GM10266 (cell line): ENCODE measurements at regions not wholly inside any gene's neighbourhood (a gene's known extent, or its start where the extent isn't known, plus 50 kb on each side); places are given as distances from the start of the nearest gene placed in this dataset.
"Not testable (repeated sequence)": the region's sequence is repeated elsewhere in the genome, so short reads cannot be mapped to it uniquely, and the experiment has no call there.

Experiments used
- DNase-seq: peaks from one replicate; pipeline ENCODE4 v3.0.0; 2012; ENCODE audit errors: extremely low spot score
- TF ChIP-seq, protein P1 (sequence below): IDR thresholded peaks from 2 replicates; pipeline ENCODE4 v1.5.1; 2012; ENCODE audit warnings: mild to moderate bottlenecking, low read depth; ENCODE audit not compliant: control insufficient read depth, insufficient read depth; ENCODE audit errors: missing control alignments

DNA sequence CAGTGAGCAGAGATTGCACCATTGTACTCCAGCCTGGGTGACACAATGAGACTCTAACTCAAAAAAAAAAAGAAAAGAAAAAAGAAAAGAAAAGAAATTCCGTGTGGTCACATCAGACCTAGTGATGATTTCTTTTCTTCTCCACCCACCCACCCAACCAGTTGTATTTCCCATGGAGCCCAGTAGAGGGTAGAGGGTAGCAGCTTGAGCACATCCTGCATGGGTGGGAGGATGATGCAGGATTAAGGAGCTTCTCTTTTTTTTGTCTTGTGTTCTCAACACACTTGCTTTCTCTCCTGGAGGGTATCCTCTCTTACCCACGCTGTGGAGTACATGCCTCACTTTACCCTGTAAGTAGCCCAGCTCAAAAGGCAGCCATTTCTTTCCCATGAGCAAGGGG is 118.6 kb upstream of the CARD11 start:
- DNase-seq = no peak
- TF ChIP-seq, protein P1, sequence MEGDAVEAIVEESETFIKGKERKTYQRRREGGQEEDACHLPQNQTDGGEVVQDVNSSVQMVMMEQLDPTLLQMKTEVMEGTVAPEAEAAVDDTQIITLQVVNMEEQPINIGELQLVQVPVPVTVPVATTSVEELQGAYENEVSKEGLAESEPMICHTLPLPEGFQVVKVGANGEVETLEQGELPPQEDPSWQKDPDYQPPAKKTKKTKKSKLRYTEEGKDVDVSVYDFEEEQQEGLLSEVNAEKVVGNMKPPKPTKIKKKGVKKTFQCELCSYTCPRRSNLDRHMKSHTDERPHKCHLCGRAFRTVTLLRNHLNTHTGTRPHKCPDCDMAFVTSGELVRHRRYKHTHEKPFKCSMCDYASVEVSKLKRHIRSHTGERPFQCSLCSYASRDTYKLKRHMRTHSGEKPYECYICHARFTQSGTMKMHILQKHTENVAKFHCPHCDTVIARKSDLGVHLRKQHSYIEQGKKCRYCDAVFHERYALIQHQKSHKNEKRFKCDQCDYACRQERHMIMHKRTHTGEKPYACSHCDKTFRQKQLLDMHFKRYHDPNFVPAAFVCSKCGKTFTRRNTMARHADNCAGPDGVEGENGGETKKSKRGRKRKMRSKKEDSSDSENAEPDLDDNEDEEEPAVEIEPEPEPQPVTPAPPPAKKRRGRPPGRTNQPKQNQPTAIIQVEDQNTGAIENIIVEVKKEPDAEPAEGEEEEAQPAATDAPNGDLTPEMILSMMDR = no peak

DNA sequence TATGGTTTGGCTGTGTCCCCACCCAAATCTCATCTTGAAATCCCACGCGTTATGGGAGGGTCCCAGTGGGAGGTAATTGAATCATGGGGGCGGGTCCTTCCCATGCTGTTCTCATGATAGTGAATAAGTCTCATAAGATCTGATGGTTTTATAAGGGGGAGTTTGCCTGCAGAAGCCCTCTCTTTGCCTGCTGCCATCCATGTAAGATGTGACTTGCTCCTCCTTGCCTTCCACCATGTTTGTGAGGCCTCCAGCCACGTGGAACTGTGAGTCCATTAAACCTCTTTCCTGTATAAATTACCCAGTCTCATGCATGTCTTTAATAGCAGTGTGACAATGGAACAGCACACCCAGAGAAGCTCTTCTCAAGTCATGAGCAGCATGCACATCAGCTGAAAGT is 119.1 kb upstream of the CARD11 start:
- DNase-seq = not testable (repeated sequence)

DNA sequence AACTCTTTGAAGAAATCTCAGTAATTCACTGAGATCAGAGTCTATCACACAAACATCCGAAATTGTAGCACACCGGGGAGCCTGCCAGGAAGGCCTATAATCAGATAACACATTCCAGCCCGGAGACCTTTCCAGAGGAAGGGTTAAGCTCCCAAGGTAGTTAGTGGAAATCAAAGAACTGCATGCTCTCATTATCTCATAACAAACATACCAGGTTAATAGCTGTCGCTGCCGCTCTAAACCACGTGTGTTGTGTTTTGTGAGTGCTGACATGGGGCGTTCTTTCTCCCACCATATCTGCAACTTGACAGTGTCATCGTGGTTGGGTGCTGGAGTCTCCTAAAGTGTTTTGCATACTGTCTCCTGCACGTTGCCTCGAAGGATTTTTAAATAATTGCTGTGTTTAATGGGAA is 120.7 kb upstream of the CARD11 start:
- TF ChIP-seq, protein P1 = no peak
- no peak for DNase-seq

DNA sequence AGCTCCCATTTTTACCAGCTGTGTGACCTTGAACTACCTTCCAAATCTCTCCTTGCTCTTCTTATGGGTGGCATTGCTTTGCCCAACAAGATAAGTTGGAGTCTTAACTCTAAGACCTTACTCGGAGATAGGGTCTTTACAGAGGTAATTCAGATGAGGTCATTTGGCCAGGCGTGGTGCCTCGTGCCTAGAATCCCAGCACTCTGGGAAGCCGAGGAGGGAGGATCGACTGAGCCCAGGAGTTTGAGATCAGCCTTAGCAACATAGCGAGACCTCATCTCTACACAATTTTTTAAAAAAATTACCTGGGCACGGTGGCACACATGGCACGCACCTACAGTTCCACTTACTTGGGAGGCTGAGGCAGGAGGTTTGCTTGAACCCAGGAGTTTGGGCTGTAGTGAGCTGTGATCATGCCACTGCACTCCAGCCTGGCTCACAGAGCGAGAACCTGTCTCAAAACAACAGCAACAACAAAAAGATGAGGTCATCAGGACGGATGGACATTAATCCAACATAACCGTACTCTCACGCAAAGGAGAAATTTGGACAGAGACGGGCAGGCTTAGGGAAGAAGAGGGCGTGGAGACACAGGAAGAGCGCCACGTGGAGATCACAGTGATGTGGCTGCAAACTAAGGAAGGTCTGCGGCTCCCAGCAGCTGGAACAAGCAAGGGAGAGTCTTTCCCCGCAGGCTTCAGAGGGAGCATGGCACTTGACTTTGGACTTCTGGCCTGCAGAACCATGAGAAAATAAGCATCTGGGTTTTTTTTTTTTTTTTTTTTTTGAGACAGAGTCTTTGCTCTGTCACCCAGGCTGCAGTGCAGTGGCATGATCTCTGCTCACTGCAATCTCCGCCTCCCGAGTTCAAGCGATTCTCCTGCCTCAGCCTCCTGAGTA is 122.3 kb upstream of the CARD11 start:
- DNase-seq = no peak
- TF ChIP-seq, protein P1 = no peak

DNA sequence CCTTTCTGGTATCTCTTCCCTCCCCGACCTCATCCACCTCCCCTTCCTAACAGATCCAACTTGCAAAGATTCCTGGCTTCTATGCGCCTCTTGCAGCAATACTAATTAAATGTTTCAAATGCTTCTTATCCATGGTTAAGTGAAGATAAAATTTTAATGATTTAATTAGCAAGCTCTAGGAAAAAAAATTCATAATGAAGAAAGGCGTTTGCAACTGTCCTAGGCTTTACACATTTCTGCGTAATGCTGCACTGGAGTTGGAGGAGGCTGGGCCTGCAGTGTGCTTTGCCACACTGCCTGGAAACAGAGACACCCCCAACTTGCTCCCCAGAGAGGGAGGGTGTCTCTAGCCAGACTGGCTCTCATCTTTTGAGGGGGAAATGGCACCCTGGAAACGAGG is 123.9 kb upstream of the CARD11 start:
- no peak for DNase-seq
- TF ChIP-seq, protein P1 = no peak

DNA sequence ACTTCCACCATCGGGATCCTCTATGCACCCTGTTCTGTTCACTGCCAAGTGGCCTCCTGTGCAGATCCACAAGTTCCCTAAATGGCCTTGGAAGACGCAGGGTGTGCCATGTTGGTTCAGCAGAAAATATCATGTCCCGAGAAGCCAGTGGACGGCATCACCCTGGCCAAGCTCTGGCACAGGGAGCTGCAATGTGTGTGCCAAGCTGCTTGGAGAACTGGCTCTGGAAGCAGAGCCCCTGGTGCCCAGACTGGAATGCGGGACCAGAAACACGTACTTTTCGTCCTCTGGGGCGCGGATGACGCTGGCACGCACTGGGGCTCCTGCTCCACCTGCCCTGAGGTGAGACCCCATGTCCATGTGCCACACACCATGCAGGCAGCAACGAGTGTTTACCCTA is 124.7 kb upstream of the CARD11 start:
- no peak for DNase-seq
- TF ChIP-seq, protein P1 = no peak

DNA sequence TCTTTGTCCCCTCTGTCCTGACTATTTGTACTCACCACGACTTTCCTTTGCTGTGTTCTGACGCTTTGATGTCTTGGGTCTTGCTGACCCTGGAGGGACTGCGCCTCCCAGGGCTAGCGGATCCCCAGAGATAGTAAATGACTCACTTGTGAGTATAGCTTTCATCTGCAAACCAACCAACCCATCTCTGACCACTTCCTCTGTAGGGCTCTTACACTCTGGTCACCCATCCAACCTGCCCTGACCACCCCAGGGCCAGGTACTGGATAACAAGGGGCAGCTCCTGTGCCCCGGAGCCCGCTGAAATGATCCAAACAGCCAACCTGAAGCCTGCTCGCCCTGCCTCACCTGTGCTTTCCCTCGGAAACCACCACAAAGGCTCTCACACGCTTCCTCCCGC is 125.2 kb upstream of the CARD11 start:
- no peak for DNase-seq

More for the DNA sequence above, 125.2 kb upstream of the CARD11 start:
- TF ChIP-seq, protein P1 = no peak
